Mucosa of descending colon (tissue), 3 donors: ENCODE measurements at regions not wholly inside any gene's neighbourhood (a gene's known extent, or its start where the extent isn't known, plus 50 kb on each side); places are given as distances from the start of the nearest gene placed in this dataset.

Experiments used
- ATAC-seq: fragments of 200-7000 bp; cut with Tn5 transposase; one replicate; pipeline ENCODE4 v1.9.1; 2020; ENCODE audit warnings: mild to moderate bottlenecking, moderate library complexity
- DNase-seq, 3 donors: peaks; one replicate each; pipeline ENCODE4 v3.0.0-alpha.2; 2020
- H3K36me3 ChIP-seq: fragments of 200-600 bp; one replicate; pipeline ENCODE4 v1.8.0; 2021; ENCODE audit warnings: low read depth, mild to moderate bottlenecking
- H3K4me1 ChIP-seq: fragments of 200-600 bp; one replicate; pipeline ENCODE4 v1.8.0; 2021; ENCODE audit warnings: low read depth, mild to moderate bottlenecking
- H3K4me3 ChIP-seq: fragments of 200-600 bp; one replicate; pipeline ENCODE4 v1.8.0; 2021; ENCODE audit warnings: mild to moderate bottlenecking
- H3K9me3 ChIP-seq: fragments of 200-600 bp; one replicate; pipeline ENCODE4 v1.8.0; 2021; ENCODE audit warnings: mild to moderate bottlenecking
- intact Hi-C, 2 donors: fragments of 100-400 bp; cut with DNase I in 1 of 2; cut with micrococcal nuclease in 1 of 2; formaldehyde crosslinking; loops; one replicate each; pipeline versions ENCODE4 v1.11.0 to v1.11.1; 2022; cut with DNase I, micrococcal nuclease
- TF ChIP-seq, protein P1 (sequence below): fragments of 200-600 bp; IDR thresholded peaks from one replicate; pipeline ENCODE4 v1.8.0; 2022; ENCODE audit warnings: antibody characterized with exemption, mild to moderate bottlenecking
- donor health status: DM: no; HTN: no; CAD: no; lungs with moderate emphysema.
- donor health status: DM: no; HTN: no; CAD: no.
- donor health status: DM: no; HTN: yes; CAD: no.

DNA sequence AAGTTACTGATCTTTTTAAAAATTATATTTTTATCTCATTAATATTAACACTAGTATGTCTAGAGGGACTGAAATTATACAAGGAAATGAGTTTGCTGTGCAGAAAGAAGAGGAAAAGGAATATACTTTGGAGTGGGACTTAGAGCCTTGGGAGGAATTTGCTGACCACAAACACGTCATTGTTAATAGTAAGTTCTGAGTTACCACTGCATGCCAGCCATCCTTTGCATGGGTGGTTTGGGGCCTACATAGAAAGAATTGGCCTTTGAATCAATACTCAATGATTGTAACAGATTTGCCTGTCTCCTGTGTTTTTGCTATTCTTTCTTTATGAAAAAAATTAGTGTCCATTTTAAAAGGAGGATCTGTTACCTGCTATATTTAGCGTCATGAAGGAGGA is 232.6 kb upstream of the TNC start:
- Histone ChIP-seq H3K4me3 (no peak overlapping the region), H3K36me3 (no peaks in the 10 kb centered on the region), H3K9me3 (no peaks in the 10 kb centered on the region), H3K4me1 (no peaks in the 10 kb centered on the region)
- ATAC-seq (no peak), DNase-seq (no peak)
- TF ChIP-seq, protein P1, sequence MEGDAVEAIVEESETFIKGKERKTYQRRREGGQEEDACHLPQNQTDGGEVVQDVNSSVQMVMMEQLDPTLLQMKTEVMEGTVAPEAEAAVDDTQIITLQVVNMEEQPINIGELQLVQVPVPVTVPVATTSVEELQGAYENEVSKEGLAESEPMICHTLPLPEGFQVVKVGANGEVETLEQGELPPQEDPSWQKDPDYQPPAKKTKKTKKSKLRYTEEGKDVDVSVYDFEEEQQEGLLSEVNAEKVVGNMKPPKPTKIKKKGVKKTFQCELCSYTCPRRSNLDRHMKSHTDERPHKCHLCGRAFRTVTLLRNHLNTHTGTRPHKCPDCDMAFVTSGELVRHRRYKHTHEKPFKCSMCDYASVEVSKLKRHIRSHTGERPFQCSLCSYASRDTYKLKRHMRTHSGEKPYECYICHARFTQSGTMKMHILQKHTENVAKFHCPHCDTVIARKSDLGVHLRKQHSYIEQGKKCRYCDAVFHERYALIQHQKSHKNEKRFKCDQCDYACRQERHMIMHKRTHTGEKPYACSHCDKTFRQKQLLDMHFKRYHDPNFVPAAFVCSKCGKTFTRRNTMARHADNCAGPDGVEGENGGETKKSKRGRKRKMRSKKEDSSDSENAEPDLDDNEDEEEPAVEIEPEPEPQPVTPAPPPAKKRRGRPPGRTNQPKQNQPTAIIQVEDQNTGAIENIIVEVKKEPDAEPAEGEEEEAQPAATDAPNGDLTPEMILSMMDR: no peak
- intact Hi-C loops: no loop called here

GRCh38 chr9:115353681-115354080 is 235.7 kb upstream of the TNC start:
- DNase-seq (no peak), ATAC-seq (no peak)
- TF ChIP-seq, protein P1: no peak
- intact Hi-C loops: no loop called here
- Histone ChIP-seq H3K9me3 (no peaks in the 10 kb centered on the region), H3K4me3 (no peak overlapping the region), H3K36me3 (no peaks in the 10 kb centered on the region), H3K4me1 (no peaks in the 10 kb centered on the region)

DNA sequence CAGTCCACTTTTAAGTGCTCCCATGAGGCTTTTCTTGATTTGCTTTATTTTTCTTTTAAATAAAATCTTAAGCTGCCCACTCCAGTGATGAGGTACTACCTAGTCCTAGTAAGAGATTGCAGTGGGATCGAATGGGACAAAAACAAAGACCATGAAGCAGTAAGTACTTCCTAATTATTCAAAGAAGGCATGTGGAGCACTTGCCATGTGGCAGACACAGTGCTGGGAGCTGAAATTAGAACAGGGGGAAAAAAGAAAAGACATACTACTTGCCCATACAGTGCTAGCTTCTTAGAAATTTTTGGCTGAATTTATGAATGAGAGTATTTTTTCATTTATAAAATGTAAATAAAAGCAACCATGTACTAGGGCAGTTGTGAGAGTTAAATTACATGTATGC is 239.9 kb upstream of the TNC start:
- H3K36me3 ChIP-seq: no peaks in the 10 kb centered on the region

GRCh38 chr9:115359017-115359780 is 241.2 kb upstream of the TNC start:
- H3K4me1 ChIP-seq: no peaks in the 10 kb centered on the region
- TF ChIP-seq, protein P1: no peak
- H3K4me3 ChIP-seq: no peak overlapping the region
- ATAC-seq (no peak), DNase-seq (no peak)
- H3K36me3 ChIP-seq: no peaks in the 10 kb centered on the region
- H3K9me3 ChIP-seq: no peaks in the 10 kb centered on the region
- intact Hi-C loops: no loop called here

More for the DNA sequence above, 239.9 kb upstream of the TNC start:
- DNase-seq (no peak), ATAC-seq (no peak)
- Histone ChIP-seq H3K4me3 (no peak overlapping the region), H3K9me3 (no peaks in the 10 kb centered on the region), H3K4me1 (no peaks in the 10 kb centered on the region)
- TF ChIP-seq, protein P1: no peak
- intact Hi-C loops: no loop called here

DNA sequence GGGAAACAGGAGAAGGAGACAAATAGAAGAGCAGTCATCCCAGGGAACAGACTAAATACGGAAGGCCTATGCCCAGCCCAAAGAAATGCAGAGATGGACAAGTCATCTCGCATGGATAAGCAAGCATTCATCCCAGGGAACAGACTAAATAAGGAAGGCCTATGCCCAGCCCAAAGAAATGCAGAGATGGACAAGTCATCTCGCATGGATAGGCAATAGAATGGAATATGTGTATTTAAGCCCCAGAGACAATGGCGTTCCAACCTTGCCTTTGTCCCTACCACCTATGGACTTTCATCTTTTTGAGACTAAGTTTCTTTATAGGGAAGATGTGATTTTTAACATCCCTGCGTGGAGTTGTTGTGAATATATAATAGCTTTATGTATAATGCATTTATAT is 242.2 kb upstream of the TNC start:
- H3K4me1 ChIP-seq: no peaks in the 10 kb centered on the region
- no peak overlapping the region for H3K4me3 ChIP-seq
- ATAC-seq (no peak), DNase-seq (no peak)
- H3K36me3 ChIP-seq: no peaks in the 10 kb centered on the region
- no peaks in the 10 kb centered on the region for H3K9me3 ChIP-seq
- TF ChIP-seq, protein P1: no peak
- intact Hi-C loops: no loop called here
